Amniotic stem cell (primary cell): ENCODE measurements at regions not wholly inside any gene's neighbourhood (a gene's known extent, or its start where the extent isn't known, plus 50 kb on each side); places are given as distances from the start of the nearest gene placed in this dataset.
"Not testable (repeated sequence)": the region's sequence is repeated elsewhere in the genome, so short reads cannot be mapped to it uniquely, and the experiment has no call there.

Source experiments
- DNase-seq: peaks from one replicate; lab custom pipeline; 2025; lab: John Stamatoyannopoulos, UW

DNA sequence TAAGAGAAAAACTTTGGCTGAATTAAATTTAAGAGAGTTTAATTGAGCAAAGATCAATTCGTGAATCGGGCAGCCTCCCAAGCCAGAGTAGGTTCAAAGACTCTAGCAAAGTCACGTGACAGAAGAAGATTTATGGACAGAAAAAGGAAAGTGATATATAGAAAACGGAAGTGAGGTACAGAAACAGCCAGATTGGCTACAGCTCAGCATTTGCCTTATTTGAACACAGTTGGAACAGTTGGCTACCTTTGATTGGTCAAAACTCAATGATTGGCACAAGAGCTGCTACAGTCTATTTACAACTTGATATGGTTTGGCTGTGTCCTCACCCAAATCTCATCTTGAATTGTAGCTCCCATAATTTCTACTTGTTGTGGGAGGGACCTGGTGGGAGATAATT is 102.6 kb downstream of the PLG start:
- no peak for DNase-seq

DNA sequence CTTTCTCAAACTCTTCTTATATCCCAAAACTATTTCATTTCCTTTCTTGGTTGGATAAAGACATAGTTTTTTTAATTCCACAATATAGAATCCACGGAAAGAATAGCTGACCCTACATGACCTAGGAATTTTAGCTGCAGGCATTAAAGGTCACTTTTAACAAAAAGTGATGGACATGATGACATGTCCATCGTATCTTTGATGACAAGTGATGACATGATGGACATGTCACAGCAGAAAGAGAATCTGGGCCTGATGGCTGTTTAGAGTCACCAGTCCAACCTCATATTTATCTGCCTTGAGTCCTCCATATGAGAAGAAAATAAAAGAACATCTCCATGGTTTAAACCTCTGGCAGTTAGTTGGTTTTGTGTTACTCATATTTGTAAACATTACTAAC is 106.2 kb downstream of the PLG start:
- no peak for DNase-seq

DNA sequence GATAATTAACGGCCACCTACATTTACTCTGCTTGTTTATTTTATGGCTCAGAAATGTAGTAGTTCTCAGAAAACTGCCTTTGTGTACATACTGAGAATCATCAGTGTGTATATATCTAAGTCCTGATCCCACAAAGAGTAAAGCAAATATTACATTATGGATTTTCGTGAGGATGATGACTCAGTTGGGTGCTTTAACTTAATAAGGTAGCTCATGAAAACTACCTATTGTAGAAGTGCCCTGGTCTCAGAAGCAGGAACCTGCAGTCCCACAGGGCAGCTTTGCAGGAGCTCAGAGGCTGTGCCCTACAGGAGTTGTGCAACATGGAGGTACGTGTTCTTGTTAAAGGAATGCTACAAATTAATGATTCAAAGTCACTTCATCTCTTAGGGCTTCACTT is 108.2 kb downstream of the PLG start:
- DNase-seq: no peak

DNA sequence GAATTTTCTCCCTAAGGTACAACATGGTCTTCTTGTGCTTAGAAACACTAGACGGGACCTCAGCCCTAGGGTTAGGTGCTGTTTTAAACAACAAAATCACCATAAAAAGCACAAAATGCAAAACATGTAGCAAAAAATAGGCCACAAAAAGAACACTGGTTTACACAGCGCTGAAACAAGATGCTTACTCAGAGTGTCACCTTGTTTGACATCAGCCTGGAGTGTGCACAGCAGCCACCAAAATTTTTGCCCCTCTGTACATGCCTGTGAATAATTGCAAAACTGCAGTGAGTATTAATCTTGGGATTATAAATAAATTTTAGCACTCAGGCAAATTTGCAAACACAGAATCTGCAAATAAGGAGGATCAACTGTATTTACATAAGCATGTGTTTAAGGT is 110.1 kb downstream of the PLG start:
- no peak for DNase-seq

DNA sequence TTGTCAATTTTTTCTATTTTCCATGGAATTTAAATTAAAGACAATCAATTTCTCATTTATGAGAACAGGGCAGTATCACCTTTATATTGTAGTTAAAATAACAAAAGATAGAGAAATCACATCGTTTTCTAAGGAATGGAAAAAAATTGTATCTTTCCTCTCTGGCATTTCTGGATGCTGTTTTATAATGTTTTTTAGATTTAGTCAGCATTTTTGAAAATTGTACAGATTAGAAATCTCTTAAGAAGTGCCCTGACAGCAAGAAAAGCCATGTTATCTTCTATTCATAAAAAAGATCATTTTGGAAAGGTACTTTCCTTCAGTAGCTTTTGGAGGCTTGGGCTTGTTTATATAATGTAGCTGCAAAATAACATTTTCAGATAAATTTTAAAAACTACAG is 116.9 kb downstream of the PLG start:
- no peak for DNase-seq

DNA sequence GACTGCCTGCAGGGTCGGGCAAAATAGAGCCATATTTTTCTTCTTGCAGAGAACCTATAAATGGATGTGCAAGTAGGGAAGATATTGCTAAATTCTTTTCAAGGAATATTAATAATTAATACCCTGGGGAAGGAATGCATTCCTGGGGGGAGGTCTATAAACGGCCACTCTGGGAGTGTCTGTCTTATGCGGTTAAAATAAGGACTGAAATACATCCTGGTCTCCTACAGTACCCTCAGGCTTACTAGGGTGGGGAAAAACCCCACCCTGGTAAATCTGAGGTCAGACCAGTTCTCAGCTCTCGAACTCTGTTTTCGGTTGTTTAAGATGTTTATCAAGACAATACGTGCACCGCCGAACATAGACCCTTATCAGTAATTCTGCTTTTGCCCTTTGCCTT is 118.6 kb downstream of the PLG start:
- DNase-seq: not testable (repeated sequence)

DNA sequence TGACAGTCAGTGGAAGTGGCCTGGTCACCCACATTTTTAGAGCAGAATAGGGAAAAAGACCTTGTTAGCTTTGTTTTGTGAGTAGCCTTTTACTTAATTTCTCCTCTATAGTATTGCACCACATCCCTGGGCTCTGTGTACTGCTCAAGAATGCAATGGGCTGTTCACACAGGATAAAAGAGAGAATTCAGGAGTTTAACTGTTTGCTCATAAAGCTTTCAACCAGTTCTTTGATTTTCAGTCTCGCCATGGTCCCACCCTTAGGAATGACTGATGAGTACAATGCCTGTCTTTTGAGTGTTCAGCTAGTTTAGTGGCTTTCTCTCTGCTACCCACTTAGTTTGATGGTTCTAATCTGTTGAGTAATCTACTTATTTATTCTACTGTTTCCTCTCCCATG is 129.7 kb downstream of the PLG start:
- DNase-seq: no peak

DNA sequence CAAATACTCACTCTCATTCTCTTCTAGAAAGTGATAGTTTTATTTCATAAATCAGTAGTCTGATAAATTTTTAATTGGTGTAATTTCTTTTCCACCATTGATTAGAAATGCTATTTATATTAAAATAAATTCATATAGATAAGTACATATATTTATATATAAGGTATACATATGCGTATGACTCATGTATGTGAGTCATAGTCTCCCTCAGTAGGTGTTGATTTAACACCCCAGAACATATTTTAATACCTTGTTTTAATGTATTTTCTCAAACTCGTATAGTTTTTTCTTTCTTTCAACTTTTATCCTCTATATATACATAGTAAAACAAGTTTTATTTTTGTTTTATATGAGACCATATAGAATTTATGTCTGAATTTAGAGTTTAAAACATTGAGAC is 130.4 kb downstream of the PLG start:
- no peak for DNase-seq

DNA sequence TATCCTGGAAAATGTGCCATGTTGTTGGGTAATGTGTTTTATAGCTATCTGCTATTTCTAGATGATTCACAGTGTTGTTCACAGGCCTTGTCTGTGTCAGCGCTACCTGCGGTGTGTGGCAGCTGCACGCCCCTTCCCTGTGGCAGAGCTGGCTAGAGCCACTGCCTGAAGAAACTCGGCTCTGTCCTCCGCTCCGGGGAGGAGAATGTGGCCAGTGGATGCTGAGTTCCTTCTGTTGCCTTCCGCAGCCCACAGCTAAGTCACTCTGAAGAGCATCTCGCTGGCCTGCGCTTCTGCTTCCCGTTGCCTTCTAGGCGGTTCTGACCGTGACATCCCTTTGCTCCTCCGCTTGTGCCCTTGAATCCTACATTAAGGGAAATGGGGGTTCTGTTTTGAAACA is 135.1 kb downstream of the PLG start:
- no peak for DNase-seq

DNA sequence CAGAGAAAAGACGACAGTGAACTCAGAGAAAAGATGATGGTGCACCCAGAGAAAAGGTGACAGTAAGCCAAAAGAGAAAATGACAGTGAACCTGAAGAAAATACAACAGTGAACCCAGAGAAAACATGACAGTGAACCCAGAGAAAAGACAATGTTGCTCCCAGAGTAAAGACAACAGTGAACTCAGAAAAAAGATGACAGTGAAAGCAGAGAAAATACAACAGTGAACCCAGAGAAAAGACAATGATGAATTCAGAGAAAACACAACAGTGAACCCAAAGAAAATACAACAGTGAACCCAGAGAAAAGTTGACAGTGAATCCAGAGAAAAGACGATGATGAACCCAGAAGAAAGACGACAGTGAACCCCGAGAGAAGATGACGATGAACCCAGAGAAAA is 140.5 kb upstream of the MAP3K4 start:
- no peak for DNase-seq

DNA sequence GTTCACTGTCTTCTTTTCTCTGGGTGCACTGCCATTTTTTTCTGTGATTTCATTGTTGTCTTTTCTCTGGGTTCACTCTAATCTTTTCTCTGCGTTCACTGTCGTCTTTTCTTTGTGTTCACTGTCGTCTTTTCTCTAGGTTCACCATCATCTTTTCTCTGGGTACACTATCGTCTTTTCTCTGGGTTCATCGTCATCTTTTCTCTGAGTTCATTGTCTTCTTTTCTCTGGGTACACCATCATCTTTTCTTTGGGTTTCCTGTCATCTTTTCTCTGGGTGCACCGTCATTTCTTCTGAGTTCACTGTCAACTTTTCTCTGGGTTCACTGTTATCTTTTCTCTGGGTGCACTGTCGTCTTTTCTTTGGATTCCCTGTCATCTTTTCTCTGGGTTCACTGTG is 137.6 kb upstream of the MAP3K4 start:
- DNase-seq: no peak

DNA sequence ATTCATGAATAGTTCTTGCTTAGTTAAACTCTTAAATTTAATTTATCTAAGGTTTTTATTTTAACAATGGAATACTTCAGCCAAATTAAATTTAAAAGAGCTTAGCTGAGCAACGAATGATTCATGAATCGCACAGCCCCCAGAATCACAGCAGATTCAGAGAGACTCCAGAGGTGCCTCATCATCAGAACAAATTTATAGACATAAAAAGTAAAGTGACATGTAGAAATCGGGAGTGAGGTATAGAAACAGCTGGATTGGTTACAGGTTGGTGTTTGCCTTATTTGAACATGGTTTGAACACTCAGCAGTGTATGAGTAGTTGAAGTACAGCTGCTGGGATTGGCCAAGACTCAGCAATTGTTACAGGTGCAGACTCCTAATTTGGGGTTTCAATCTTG is 132.7 kb upstream of the MAP3K4 start:
- DNase-seq: no peak

DNA sequence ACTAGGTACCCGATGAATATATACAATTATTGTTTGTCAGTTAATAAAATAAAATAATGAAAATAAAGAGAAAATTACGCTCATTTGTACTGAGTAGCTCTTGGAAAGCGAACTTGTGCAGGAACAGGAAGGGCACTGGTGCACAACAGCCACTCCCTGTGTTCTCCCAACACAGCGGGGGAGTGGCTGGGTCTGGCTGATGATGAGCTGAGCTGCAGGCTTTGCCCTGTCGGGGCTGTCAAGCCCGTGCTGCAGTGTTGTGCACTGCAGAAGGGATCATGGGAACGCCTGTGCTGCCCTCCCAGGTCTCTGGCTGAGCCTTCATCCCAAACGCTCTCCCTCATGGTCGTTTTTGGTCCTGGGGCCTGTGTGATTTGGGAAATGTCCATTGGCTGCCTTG is 131.7 kb upstream of the MAP3K4 start:
- DNase-seq: no peak

DNA sequence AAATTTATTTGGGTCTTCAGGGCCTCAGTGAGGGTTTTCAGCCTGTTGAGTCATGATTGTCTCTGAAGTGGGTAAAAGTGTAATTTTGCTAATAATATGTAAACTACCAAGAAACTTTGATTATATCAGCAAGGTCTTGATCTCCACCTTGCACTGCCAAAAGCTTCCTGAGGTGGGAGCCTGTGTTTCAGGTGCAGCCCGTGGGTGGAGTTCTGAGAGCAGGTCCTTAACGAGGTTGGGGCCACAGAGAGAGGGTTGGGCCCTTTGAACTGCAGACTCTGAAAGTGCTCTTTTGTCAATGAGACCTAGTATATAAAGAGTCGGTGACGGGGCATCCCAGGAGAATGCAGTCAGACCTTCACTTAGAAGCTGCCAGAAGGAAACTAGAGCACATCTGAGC is 129.7 kb upstream of the MAP3K4 start:
- DNase-seq: no peak

DNA sequence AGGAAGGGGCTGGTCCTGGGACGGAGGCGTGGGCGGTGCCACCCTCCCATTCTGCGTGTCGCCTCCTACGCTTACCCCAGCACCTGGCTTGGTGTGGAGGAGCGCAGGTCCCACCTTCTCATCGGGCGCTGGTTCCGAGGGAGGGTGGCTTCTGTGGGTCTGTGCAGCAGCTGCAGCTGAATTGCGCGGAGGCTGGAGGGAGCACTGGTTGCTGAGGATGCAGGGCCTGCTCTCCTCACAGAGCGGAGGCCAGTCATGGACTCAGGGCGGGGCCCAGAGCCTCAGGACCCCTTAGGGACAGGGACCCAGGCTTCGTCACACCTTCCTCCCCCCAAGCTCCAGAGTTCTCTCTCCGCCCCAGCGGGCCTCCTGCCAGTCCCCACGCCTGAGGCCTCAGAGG is 127.8 kb upstream of the MAP3K4 start:
- no peak for DNase-seq

DNA sequence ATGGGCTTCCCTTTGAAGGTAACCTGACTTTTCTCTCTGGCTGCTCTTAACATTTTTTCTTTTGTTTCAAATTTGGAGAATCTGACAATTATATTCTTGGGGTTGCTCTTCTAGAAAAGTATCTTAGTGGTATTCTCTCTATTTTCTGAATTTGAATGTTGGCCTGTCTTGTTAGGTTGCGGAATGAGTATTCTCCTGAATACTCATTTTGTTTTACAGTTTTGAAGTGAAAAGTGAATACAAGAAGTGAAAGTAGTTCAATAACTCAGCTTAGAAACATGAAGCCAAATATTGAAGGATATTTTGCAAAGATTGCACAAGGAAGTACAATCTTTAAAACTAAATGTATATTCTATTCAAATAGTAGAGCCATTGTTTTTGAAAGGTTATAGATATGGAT is 120.2 kb upstream of the MAP3K4 start:
- no peak for DNase-seq

DNA sequence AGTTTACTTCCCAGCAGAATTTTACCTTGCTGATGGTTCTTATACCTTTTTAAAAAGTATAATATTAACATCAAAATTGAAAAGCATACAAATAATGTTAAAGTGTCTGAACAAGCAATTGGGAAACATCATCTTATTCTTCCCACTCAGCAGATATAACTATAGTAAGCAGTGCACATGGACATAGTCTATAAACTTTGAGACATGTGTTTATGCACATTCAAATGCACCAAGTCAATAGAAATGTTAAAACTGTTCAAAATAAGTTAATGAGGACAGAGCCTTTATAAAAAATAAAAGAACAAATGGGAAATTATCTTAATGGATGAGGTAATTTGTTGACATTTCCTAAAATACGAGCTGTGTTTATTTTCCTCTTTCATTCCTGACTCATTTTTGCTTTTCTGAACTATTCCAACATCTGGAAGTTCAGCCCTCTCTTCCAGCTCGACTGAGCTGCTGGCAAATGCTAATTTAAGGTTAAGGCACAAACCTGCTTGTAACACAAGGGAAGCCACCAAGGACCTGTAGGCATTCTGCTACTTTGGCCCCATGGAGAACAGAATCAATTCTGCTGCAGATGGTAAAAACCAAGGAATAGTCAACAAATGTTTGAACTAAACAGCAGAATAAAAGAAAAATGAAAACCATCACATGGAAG is 110.3 kb upstream of the MAP3K4 start:
- no peak for DNase-seq

DNA sequence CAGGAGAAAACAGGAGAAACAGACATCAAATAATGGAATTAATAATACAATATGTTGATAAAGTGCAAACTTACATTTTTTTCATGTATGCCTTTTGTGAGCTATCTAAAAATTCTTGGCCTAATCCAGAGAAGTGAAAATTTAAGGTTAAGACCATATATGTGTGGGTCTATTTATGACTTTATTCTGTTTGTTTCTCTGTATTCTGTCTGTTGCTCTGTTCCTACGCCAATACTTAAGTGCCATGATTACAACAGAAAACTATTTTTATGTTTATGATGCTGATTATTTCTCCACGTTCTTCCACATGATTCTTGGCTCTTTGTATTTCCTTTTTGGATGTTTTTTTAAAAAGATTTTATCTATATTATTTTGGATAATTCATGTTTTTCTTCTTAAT is 109.6 kb upstream of the MAP3K4 start:
- DNase-seq: no peak

DNA sequence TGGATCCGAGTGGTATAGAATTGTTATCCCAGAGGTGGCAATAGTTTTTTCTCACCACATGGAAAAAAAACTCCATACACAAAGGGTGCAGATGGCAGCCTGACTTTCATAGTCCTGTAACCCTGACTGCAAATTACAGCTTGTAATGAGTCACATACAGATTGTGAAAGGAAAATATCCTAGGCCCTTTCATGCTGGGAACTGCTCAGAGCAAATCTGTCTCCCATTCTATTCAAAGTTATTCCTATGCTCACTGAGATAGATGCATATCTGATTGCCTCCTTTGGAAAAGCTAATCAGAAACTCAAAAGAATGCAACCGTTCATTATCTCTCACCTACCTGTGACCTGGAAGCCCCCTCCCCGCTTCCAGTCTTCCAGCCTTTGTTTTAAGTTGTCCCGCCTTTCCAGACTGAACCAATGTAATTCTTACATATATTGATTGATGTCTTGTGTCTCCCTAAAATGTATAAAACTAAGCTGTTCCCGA is 108.7 kb upstream of the MAP3K4 start:
- no peak for DNase-seq

DNA sequence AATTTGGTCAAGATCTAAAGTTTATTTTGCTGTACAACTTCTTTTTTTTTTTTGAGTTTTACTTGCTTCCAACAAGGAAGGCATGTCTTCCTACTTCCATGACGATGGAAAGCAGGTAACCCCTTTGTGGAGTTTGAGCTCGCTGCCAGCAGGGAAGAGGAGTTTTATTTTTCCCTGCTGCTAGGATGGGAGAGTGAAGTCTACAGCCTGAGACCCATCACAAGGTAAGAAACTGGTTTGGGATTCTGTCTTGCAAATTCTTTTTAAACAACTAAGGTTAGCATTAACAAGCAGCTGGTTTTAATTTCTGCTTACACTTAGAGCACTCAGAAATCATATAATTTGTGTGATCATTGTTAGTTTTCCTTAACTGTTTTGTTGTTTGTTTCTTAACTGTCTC is 108.0 kb upstream of the MAP3K4 start:
- DNase-seq: no peak

DNA sequence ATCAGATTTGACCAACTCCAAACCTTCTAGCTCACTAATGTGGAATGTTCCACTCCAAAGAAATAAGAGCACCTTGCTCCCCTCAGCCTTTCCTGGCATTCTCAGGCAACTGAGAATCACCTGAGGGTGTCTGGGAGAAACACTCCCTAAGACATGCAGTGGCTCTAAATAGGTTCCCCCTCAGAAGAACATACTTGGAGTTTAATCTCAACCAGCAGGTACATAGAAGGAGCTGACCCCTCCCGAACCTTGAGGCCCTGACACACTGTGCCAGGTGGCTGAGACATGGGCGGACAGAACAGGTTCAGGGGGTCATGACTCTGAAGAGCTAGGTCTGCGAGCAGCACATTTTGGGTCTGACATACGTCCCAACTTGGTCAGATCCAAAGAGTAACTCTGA is 107.6 kb upstream of the MAP3K4 start:
- no peak for DNase-seq

DNA sequence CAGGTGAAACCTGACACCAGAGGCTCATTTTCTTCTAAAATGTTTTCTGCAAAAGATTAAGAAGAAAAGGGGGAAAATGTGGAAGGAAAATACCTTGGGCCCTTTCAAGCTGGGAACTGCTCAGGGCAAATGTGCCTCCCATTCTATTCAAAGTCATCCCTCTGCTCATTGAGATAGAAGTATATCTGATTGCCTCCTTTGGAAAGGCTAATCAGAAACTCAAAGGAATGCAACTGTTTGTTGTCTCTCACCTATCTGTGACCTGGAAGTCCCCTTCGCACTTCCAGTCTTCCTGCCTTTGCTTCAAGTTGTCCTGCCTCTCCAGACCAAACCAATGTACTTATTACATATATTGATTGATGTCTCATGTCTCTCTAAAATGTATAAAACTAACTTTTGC is 102.4 kb upstream of the MAP3K4 start:
- DNase-seq: not testable (repeated sequence)

DNA sequence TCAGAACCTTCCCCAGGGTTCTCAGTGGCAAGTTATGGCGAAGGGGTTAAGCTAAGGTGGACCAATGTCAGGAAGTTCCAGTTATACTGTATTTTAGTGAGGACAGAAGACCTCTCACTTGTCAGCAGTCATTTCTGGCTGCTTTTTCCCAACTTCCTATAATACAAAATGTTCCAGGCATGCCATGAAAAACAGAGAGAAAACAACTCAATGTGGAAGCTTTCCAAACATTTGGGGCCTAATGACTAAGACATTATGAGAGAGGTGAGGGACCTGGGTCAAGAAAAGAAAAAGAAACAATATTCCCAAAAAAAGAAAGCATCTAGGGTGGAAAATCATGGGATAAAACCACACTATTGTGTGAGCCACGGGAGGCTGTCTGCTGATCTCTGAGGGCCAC is 99.9 kb upstream of the MAP3K4 start:
- no peak for DNase-seq

DNA sequence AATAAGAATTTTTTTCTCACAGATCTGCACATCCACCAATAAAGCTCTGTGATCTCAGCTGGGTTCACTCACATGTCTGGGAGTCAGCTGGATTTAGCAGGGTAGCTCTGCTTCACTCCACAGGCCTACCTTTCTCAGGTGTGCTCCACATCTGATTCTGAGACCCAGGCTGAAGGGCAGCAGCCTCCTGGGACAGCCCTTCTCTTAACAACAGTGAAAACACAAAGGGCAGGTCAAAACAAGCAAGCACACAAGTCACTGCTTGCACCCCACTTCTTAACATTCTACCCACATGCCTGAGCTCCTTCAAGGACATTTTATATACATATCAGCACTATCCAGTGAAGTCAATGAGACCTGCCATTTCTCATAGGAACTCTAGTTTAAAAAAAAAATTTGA is 96.0 kb upstream of the MAP3K4 start:
- no peak for DNase-seq
